NCI-H345 treated with DMSO at 0.1 percent for 48 hours (cell line): ENCODE measurements at regions not wholly inside any gene's neighbourhood (a gene's known extent, or its start where the extent isn't known, plus 50 kb on each side); places are given as distances from the start of the nearest gene placed in this dataset.
A peak's percentile ranks its signal among the peaks of the same experiment; 100 is the strongest.
"Not testable (repeated sequence)": the region's sequence is repeated elsewhere in the genome, so short reads cannot be mapped to it uniquely, and the experiment has no call there.

Source experiments
- DNase-seq: peaks from one replicate; lab custom pipeline; 2025; ENCODE audit not compliant: unreplicated experiment; lab: John Stamatoyannopoulos, UW

DNA sequence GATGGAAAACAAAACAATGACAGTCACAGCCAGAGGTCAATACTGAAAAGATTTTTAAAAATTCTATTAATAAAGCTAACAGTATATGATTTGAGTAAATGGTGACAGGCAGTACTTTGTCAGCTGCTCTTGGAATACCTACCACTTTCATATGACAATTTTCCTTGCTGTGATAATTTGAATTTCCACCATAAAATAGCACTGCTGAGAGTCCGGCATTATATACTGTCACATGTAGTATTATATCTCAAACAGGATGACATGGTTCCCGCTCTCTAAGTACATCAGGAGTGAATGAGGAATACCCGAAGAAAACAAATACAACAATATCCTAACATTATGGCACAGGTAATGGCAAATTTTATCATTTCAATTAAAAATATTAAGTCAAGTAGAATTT is 146.8 kb upstream of the TMPRSS15 start:
- DNase-seq: no peak

- no peak for DNase-seq
Measured at GRCh38 chr21:18553786-18554185, 150.2 kb upstream of the TMPRSS15 start.

- not testable (repeated sequence) for DNase-seq
Measured at GRCh38 chr21:18567770-18568169, 164.2 kb upstream of the TMPRSS15 start.

- no peak for DNase-seq
Measured at GRCh38 chr21:18588001-18588662, 184.5 kb upstream of the TMPRSS15 start.

GRCh38 chr21:18601146-18601545 is 197.6 kb upstream of the TMPRSS15 start:
- no peak for DNase-seq

DNA sequence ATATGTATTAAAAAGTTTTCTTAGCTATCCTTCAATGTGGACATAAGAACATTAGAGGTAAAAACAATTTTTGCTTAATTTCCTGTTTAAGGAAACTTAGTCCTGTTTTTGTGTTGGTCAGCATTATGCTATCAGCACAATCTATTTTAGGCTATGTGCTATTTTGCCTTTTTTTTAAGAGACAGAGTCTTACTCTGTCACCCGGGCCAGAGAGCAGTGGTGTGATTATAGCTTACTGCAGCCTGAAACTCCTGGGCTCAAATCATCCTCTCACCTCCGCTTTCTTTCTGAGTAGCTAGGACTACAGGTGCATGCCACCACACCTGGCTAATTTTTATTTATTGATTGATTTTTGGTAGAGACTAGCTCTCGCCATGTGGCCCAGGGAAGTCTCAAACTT is 199.1 kb upstream of the TMPRSS15 start:
- DNase-seq: no peak

DNA sequence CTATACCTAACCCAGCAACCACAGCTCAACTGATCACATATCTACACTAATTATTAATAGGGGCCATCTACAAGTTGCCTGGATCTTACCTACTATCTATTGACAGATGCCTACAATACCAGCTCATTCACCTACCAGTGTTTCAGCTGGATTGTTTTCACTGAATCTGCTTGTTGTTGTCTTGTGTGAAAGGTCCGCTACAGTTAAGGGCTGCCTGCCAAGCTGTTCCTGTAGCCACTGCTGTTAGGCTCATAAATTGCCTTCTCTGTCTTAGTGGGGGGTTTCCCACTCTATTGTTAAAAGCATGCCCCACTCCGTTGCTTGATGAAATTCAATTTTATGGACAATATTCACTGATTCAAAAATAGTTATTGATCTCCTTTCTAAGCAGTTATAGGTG is 199.7 kb upstream of the TMPRSS15 start:
- peak; percentile 73 for DNase-seq

DNA sequence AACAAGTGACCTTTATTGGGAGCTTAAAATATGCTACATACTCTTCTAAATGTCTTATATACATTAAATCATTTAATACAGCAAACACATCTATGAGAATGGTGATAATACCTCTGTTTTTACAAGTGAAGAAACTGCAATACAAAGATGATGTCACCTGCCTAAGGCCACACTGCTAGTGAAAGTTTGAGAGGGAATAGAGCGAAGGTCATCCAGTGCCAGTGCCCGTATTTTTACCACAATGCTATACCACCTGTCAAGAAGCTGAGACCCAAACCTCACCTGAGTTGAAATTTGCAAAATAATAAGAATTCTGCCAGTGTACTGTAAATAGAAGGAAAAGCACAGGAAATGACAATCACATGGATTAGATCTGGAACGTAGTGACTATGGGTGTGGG is 200.4 kb upstream of the TMPRSS15 start:
- no peak for DNase-seq

DNA sequence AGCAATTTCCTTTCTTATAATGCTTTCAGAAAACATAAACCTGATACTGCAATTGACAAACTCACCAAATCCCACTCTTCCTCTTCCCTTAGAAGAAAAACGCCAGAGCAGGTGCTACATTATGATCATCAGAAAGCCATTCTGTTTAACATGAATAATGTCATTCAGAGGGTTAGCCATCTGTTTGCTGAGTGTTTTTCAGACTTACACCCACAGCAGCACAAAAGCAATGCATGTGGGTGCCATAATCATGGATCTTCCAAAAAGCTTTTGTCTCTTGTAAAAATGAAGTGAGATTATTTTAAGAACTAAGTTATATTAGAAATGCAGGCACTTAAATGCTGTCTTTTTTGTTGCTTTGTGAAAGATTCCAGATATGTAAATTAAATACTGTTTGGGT is 204.6 kb upstream of the TMPRSS15 start:
- peak; percentile 87 for DNase-seq

- DNase-seq: peak; percentile 58
Measured at GRCh38 chr21:18614303-18614702, 210.7 kb upstream of the TMPRSS15 start.

DNA sequence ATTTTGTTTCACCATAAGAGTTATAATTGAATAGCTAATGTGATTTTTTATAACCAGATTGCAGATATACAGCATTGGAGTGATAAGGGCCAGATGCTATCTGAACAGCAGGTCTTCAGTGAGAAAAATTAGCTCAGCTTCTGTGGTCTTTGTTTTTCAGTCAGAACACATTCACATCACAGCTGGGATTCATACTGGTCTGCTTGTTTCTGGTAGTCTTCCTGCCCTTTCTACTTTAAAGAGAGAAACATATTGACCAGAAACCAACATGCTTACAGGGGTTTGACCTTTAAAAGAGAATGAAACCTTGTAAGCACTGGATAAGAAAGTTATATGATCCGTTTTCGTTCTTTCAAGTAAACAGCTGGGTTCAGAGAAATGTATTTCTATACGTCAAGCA is 213.7 kb upstream of the TMPRSS15 start:
- DNase-seq: no peak

- no peak for DNase-seq
Measured at GRCh38 chr21:18620436-18620835, 216.9 kb upstream of the TMPRSS15 start.

DNA sequence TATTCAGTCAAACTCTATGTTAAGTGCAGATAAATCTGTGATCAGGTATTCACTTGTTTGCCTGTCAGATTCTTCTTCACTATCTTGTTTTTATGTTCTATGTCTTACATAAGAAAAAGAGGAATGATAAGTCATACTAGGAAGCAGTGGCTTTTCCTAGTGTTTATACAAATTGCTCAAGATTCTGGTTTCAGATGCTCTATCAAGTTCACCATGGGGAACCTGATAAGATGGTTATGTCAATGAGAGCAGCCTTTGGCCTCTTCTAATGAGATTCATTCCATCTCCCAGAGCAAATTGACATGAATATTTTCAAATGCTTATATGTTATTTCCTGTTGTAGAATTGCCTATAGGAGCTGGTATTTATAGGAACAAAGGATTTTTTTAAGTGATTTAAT is 218.8 kb upstream of the TMPRSS15 start:
- DNase-seq: no peak

DNA sequence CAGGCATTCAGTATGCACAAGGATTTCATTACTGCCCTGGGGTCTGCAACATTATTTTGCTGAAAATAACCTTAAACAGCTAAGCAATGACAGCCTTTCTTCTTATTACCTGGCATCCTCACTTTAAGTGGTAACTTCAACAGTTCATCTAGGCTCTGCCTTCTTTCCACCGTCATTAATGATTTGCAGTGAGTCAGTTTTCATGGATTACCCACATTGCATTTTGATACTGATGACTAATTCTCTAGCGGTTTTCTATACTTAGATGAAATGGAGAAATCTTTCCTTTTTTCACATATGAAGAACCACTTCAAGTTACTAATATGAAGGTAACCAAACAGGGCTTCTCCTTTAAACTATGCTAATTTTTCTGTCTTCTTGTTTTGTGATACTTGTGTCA is 226.9 kb upstream of the TMPRSS15 start:
- DNase-seq: no peak

DNA sequence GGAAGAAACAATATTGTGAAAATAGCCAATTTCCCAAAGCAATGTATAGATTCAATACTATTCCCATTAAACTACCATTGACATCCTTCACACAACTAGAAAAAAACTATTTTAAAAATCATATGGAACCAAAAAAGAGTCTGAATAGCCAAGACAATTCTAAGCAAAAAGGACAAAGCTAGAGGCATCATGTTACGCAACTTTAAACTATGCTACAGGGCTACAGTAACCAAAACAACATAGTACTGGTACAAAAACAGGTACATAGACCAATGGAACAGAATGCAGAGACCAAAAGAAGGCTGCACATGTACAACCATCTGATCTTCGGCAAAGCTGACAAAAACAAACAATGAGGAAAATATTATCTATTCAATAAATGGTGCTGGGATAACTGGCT is 233.3 kb upstream of the TMPRSS15 start:
- DNase-seq: no peak

GRCh38 chr21:18646116-18646515 is 242.5 kb upstream of the TMPRSS15 start:
- DNase-seq: no peak

- DNase-seq: no peak
Measured at GRCh38 chr21:18655931-18656330, 252.3 kb upstream of the TMPRSS15 start.

- DNase-seq: no peak
Measured at GRCh38 chr21:18661842-18662241, 258.3 kb upstream of the TMPRSS15 start.

DNA sequence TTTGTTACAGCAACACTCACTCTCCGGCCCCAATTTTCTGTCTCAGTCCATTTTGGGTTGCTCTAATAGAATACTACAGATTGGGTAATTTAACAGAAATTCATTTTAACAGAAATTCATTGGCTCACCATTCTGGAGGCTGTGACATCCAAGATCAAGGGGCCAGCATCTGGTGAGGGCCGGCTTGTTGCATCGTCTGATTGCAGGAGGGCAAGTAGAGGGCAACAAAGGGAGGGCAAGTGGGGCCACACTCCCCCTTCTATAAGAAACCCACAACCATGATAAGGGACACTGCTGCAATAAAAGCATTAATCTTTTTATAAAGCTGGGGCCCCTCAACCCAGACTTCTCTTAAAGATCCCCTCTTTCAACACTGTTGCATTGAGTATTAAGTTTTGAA is 260.1 kb upstream of the TMPRSS15 start:
- no peak for DNase-seq

- DNase-seq: no peak
Measured at GRCh38 chr21:18666725-18667124, 263.1 kb upstream of the TMPRSS15 start.

GRCh38 chr21:18673789-18674188 is 270.2 kb upstream of the TMPRSS15 start:
- no peak for DNase-seq

DNA sequence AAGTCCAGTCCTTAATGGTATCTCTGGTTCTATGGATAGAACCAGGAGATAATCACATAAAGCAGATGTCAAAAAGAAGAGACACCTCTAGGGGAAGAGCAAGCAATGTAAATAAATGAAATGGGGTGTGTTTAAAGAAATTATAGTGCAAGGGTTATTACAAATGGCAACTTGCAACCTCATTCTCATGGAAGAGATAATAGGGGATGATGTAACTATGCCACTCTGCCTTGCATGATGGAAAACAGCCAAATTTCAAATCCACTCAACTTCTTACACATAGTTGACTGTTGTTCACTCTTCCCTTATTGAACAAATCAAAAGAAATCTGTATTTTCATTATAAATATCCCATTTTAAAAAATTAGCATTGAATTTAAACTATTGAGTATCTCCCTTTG is 274.0 kb upstream of the TMPRSS15 start:
- no peak for DNase-seq

- no peak for DNase-seq
Measured at GRCh38 chr21:18705971-18706370, 302.4 kb upstream of the TMPRSS15 start.

DNA sequence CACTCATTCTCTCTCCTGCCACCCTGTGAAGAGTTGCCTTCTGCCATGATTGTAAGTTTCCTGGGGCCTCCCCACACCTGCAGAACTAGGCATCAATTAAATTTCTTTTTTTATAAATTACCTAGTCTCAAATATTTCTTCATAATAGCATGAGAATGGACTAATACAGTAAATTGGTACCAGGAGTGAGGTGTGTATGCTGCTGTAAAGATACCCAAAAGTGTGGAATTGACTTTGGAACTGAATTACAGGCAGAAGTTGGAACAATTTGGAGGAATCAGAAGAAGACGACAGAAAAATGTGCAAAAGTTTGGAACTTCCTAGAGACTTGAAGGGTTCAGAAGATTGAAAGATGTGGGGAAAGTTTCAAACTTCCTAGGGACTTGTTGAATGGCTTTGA is 308.1 kb upstream of the TMPRSS15 start:
- no peak for DNase-seq
